ENCODE measurements at regions not wholly inside any gene's neighbourhood (a gene's known extent, or its start where the extent isn't known, plus 50 kb on each side); places are given as distances from the start of the nearest gene placed in this dataset.

DNA sequence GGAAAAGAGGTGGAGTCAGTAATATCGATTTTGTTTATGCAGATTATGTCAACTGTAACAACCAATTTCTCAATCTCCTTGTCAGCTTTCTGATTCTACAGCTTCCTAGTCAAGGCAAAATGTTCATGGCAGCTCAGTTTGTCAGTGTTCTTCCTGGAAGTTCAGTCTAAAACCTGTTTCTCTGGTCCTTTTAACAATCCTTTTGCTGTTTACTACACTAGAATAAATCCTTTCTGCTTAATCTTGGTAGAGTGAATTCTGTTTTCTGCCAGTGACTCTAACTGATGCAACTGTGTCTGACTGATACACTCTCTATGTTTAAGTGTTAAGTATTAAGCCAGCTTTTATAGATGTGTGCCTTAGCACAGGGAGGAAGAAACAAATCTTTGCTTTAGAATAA is 516.9 kb upstream of the KLF12 start:
- no peak overlapping the region for H3K4me3 ChIP-seq (ENCODE audit: low read depth, low read length)
- TF ChIP-seq, protein P1, sequence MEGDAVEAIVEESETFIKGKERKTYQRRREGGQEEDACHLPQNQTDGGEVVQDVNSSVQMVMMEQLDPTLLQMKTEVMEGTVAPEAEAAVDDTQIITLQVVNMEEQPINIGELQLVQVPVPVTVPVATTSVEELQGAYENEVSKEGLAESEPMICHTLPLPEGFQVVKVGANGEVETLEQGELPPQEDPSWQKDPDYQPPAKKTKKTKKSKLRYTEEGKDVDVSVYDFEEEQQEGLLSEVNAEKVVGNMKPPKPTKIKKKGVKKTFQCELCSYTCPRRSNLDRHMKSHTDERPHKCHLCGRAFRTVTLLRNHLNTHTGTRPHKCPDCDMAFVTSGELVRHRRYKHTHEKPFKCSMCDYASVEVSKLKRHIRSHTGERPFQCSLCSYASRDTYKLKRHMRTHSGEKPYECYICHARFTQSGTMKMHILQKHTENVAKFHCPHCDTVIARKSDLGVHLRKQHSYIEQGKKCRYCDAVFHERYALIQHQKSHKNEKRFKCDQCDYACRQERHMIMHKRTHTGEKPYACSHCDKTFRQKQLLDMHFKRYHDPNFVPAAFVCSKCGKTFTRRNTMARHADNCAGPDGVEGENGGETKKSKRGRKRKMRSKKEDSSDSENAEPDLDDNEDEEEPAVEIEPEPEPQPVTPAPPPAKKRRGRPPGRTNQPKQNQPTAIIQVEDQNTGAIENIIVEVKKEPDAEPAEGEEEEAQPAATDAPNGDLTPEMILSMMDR (IDR thresholded peaks at IDR 0.05; ENCODE audit: low read depth, low read length), result no peak

- no peak overlapping the region for H3K4me3 ChIP-seq (ENCODE audit: low read depth, low read length)
- TF ChIP-seq, protein P1 (IDR thresholded peaks at IDR 0.05; ENCODE audit: low read depth, low read length), result no peak
Observed at GRCh38 chr13:74647991-74648390, 513.8 kb upstream of the KLF12 start.

DNA sequence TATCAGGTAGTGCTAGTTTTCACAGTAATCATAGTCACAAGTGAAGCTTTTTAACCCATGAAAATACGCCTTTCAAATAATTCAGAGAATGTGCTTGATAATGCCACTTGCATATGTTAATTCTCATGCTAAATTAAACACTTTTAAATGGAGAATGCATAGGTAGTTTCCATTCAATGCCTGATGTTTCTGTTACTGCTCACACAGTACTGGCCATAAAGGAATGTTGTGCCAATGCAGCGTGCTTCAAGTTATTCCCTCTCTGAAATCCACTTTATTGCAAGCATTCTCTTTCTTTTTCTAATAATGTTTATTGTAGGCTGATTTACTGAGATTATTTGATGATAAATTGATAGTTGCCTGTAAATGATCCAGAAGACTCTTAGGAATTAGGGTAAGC is 513.0 kb upstream of the KLF12 start:
- no peak overlapping the region for H3K4me3 ChIP-seq (ENCODE audit: low read depth, low read length)
- TF ChIP-seq, protein P1 (IDR thresholded peaks at IDR 0.05; ENCODE audit: low read depth, low read length), result no peak

DNA sequence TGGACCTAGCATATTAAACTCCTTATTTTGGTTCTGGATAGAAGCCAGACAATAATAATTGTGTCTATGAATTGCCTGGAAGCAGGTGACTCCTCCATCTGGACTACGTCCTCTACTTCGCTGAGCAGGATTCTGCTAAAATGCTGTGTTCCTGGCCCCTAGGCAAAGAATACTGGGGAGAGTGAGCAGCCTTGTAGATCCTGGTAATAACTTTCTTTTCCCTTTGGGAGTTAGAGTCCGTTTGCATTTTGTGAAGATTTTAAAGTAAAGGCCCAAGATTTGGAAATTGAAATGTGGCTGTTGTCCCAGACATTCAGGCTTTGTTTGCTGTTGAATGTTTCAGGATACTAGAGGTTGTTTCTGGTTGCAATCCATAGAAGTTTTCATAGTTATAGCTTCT is 511.9 kb upstream of the KLF12 start:
- TF ChIP-seq, protein P1 (IDR thresholded peaks at IDR 0.05; ENCODE audit: low read depth, low read length), result no peak
- H3K4me3 ChIP-seq (ENCODE audit: low read depth, low read length), result no peak overlapping the region

DNA sequence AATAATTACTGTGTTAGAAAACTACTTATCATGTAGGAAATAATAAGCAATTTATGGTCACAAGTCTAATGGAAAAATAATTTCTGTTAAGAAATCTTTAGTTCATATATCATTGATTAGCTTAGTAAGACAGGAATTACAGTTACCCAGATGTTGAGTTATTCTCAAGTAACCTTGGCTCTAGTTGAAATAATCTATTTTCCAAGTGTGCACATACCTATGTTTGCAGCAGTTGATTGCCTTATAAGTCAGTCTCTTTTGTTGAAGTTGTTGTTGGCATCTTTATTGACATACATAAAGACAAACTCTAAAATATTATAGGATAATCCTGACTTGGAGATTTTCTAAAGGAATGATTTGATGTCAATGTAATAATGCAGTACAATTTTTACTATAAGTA is 511.4 kb upstream of the KLF12 start:
- H3K4me3 ChIP-seq (ENCODE audit: low read depth, low read length), result no peak overlapping the region
- TF ChIP-seq, protein P1 (IDR thresholded peaks at IDR 0.05; ENCODE audit: low read depth, low read length), result no peak

- TF ChIP-seq, protein P1 (IDR thresholded peaks at IDR 0.05; ENCODE audit: low read depth, low read length), result no peak
- H3K4me3 ChIP-seq (ENCODE audit: low read depth, low read length), result no peak overlapping the region
Observed at GRCh38 chr13:74644229-74644628, 510.0 kb upstream of the KLF12 start.

GRCh38 chr13:74641586-74641985 is 507.4 kb upstream of the KLF12 start:
- H3K4me3 ChIP-seq (ENCODE audit: low read depth, low read length), result no peak overlapping the region
- TF ChIP-seq, protein P1 (IDR thresholded peaks at IDR 0.05; ENCODE audit: low read depth, low read length), result no peak
